SK-N-MC (cell line): ENCODE measurements at regions not wholly inside any gene's neighbourhood (a gene's known extent, or its start where the extent isn't known, plus 50 kb on each side); places are given as distances from the start of the nearest gene placed in this dataset.

Source experiments
- EZH2 ChIP-seq: fragments of 200-600 bp; sonication (generic); IDR thresholded peaks from one replicate; pipeline ENCODE4 v1.6.1; 2017; ENCODE audit warnings: antibody characterized with exemption
- FOXP2 ChIP-seq: optimal IDR thresholded peaks from 2 replicates; pipeline ENCODE3; 2011; ENCODE audit warnings: mild to moderate bottlenecking, moderate library complexity; ENCODE audit not compliant: insufficient read depth; ENCODE audit errors: extremely low read length, control extremely low read depth
- POLR2AphosphoS5 ChIP-seq: IDR thresholded peaks from 2 replicates; pipeline ENCODE4 v1.6.1; 2012; ENCODE audit warnings: mild to moderate bottlenecking, low read depth, low read length, borderline replicate concordance

- TF ChIP-seq POLR2AphosphoS5 = no peak
- no peak for TF ChIP-seq EZH2
- no peak for TF ChIP-seq FOXP2
Observed at GRCh38 chr3:152769523-152769922, 65.4 kb upstream of the P2RY1 start.
